Hepatocyte (in vitro differentiated cells): ENCODE measurements at regions not wholly inside any gene's neighbourhood (a gene's known extent, or its start where the extent isn't known, plus 50 kb on each side); places are given as distances from the start of the nearest gene placed in this dataset.
"Not testable (repeated sequence)": the region's sequence is repeated elsewhere in the genome, so short reads cannot be mapped to it uniquely, and the experiment has no call there.

Experiments
- DNase-seq: peaks from one replicate; pipeline ENCODE4 v3.0.0-alpha.2; 2016; ENCODE audit warnings: low spot score
- H2AFZ ChIP-seq: fragments of 200-600 bp; sonication (generic); 2 replicates; pipeline ENCODE4 v1.6.0; 2016; ENCODE audit warnings: antibody characterized with exemption, mild to moderate bottlenecking
- H3K27ac ChIP-seq: fragments of 200-600 bp; sonication (generic); 2 replicates; pipeline ENCODE4 v1.5.1; 2016; ENCODE audit warnings: mild to moderate bottlenecking
- H3K27me3 ChIP-seq: fragments of 200-600 bp; sonication (generic); 2 replicates; pipeline ENCODE4 v1.6.1; 2016
- H3K36me3 ChIP-seq: fragments of 200-600 bp; sonication (generic); replicated peaks from 2 replicates; pipeline ENCODE4 v1.5.1; 2016; ENCODE audit warnings: low read depth; ENCODE audit not compliant: insufficient read depth
- H3K4me1 ChIP-seq: fragments of 200-600 bp; sonication (generic); 2 replicates; pipeline ENCODE4 v1.5.1; 2016; ENCODE audit warnings: mild to moderate bottlenecking, moderate library complexity; ENCODE audit not compliant: insufficient read depth
- H3K4me2 ChIP-seq: fragments of 200-600 bp; sonication (generic); 2 replicates; pipeline ENCODE4 v1.6.0; 2016
- H3K4me3 ChIP-seq: fragments of 200-600 bp; sonication (generic); 2 replicates; pipeline ENCODE4 v1.5.1; 2016; ENCODE audit warnings: mild to moderate bottlenecking
- H3K79me2 ChIP-seq: fragments of 200-600 bp; sonication (generic); 2 replicates; pipeline ENCODE4 v1.6.0; 2017; ENCODE audit warnings: mild to moderate bottlenecking
- H3K9me2 ChIP-seq: fragments of 200-600 bp; sonication (generic); replicated peaks from 2 replicates; pipeline ENCODE4 v1.6.0; 2017; ENCODE audit warnings: mild to moderate bottlenecking; ENCODE audit not compliant: insufficient read depth
- H3K9me3 ChIP-seq: fragments of 200-600 bp; sonication (generic); 2 replicates; pipeline ENCODE4 v1.5.1; 2016; ENCODE audit warnings: low read depth, mild to moderate bottlenecking
- H4K20me1 ChIP-seq: fragments of 200-600 bp; sonication (generic); 2 replicates; pipeline ENCODE4 v1.6.0; 2016; ENCODE audit warnings: mild to moderate bottlenecking; ENCODE audit not compliant: insufficient read depth, poor library complexity, severe bottlenecking
- CTCF ChIP-seq: fragments of 200-600 bp; sonication (generic); IDR thresholded peaks from 2 replicates; pipeline ENCODE4 v1.5.1; 2016; ENCODE audit warnings: antibody characterized with exemption, mild to moderate bottlenecking; ENCODE audit not compliant: poor library complexity
- EZH2 ChIP-seq: fragments of 200-600 bp; sonication (generic); IDR thresholded peaks from 2 replicates; pipeline ENCODE4 v1.6.1; 2016; ENCODE audit warnings: antibody characterized with exemption, mild to moderate bottlenecking, borderline replicate concordance
- EZH2phosphoT487 ChIP-seq: fragments of 200-600 bp; sonication (generic); IDR thresholded peaks from one replicate; pipeline ENCODE4 v1.6.1; 2018; ENCODE audit warnings: antibody characterized with exemption, mild to moderate bottlenecking, low read depth, moderate library complexity; ENCODE audit not compliant: unreplicated experiment, severe bottlenecking
- WGBS: methylation state at CpG from one replicate; pipeline ENCODE4 v1.1.6; 2016; ENCODE audit warnings: low lambda C conversion rate; ENCODE audit errors: missing lambda C conversion rate; 5-methylcytosine and 5-hydroxymethylcytosine counted together

GRCh38 chr16:86078121-86078600 is 179.2 kb downstream of the IRF8 start:
- Histone ChIP-seq H2AFZ (no peak overlapping the region), H3K36me3 (no peaks in the 10 kb centered on the region), H3K4me3 (no peak overlapping the region), H3K9me2 (no peaks in the 10 kb centered on the region), H3K79me2 (no peaks in the 10 kb centered on the region), H3K27ac (no peak overlapping the region), H3K4me2 (no peak overlapping the region), H3K27me3 (peaks cover 4% of the 10 kb centered on the region), H3K9me3 (no peaks in the 10 kb centered on the region), H3K4me1 (peaks cover 4% of the 10 kb centered on the region), H4K20me1 (no peaks in the 10 kb centered on the region)
- TF ChIP-seq EZH2 (no peak), CTCF (no peak), EZH2phosphoT487 (no peak)
- 77% methylated on average over 18 of the region's 18 CpGs for WGBS
- DNase-seq: no peak

GRCh38 chr16:86078711-86079110 is 179.7 kb downstream of the IRF8 start:
- not testable (repeated sequence) for H3K9me3 ChIP-seq, H3K36me3 ChIP-seq, H3K4me1 ChIP-seq, H3K27me3 ChIP-seq, H2AFZ ChIP-seq, H3K4me2 ChIP-seq, H3K27ac ChIP-seq, H3K79me2 ChIP-seq, DNase-seq, H3K9me2 ChIP-seq, H3K4me3 ChIP-seq, H4K20me1 ChIP-seq
- 94% methylated on average over 13 of the region's 13 CpGs for WGBS

GRCh38 chr16:86079255-86079885 is 180.4 kb downstream of the IRF8 start:
- no peaks in the 10 kb centered on the region for H3K9me3 ChIP-seq
- H3K4me1 ChIP-seq: peaks cover 4% of the 10 kb centered on the region
- no peak overlapping the region for H3K4me2 ChIP-seq
- no peaks in the 10 kb centered on the region for H3K9me2 ChIP-seq
- no peaks in the 10 kb centered on the region for H4K20me1 ChIP-seq
- no peak overlapping the region for H2AFZ ChIP-seq
- H3K79me2 ChIP-seq: no peaks in the 10 kb centered on the region
- H3K27me3 ChIP-seq: peaks cover 4% of the 10 kb centered on the region
- no peak overlapping the region for H3K27ac ChIP-seq
- DNase-seq: no peak
- TF ChIP-seq EZH2: no peak
- no peak for TF ChIP-seq CTCF
- no peak for TF ChIP-seq EZH2phosphoT487
- no peaks in the 10 kb centered on the region for H3K36me3 ChIP-seq
- H3K4me3 ChIP-seq: no peak overlapping the region
- 85% methylated on average over 15 of the region's 15 CpGs for WGBS

GRCh38 chr16:86080131-86080875 is 181.3 kb downstream of the IRF8 start:
- no peak overlapping the region for H2AFZ ChIP-seq
- H3K4me1 ChIP-seq: peaks cover 3% of the 10 kb centered on the region
- TF ChIP-seq EZH2phosphoT487 (no peak), CTCF (no peak), EZH2 (no peak)
- no peak overlapping the region for H3K4me3 ChIP-seq
- no peaks in the 10 kb centered on the region for H3K9me2 ChIP-seq
- no peak overlapping the region for H3K4me2 ChIP-seq
- H3K27me3 ChIP-seq: peaks cover 4% of the 10 kb centered on the region
- H4K20me1 ChIP-seq: no peaks in the 10 kb centered on the region
- H3K79me2 ChIP-seq: no peaks in the 10 kb centered on the region
- DNase-seq: no peak
- WGBS: 73% methylated on average over 13 of the region's 13 CpGs
- H3K36me3 ChIP-seq: no peaks in the 10 kb centered on the region
- H3K9me3 ChIP-seq: no peaks in the 10 kb centered on the region
- H3K27ac ChIP-seq: no peak overlapping the region
